ENCODE measurements at regions not wholly inside any gene's neighbourhood (a gene's known extent, or its start where the extent isn't known, plus 50 kb on each side); places are given as distances from the start of the nearest gene placed in this dataset.

DNA sequence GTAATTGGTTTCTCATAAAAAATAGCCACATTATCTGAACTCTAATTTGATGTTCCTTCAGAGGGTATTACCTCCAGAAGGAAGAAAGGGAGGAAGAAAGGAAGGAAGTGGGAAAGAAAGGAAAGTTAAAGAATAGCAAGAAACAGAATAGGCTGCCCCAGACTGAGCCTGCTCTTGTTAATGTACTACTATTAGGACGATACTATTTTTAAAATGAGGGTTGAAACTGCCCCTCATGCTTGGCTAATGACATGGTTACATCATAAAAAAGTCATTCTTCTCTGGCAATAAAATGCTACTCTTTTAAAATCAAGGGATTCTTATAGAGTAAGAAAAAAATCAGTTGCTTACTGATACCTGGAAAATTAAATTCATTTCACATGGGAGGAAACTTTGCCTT lies 253.0 kb downstream of the KTN1 start:
- TF ChIP-seq POLR2A (IDR thresholded peaks at IDR 0.05): no peak
- TF ChIP-seq, protein P1, sequence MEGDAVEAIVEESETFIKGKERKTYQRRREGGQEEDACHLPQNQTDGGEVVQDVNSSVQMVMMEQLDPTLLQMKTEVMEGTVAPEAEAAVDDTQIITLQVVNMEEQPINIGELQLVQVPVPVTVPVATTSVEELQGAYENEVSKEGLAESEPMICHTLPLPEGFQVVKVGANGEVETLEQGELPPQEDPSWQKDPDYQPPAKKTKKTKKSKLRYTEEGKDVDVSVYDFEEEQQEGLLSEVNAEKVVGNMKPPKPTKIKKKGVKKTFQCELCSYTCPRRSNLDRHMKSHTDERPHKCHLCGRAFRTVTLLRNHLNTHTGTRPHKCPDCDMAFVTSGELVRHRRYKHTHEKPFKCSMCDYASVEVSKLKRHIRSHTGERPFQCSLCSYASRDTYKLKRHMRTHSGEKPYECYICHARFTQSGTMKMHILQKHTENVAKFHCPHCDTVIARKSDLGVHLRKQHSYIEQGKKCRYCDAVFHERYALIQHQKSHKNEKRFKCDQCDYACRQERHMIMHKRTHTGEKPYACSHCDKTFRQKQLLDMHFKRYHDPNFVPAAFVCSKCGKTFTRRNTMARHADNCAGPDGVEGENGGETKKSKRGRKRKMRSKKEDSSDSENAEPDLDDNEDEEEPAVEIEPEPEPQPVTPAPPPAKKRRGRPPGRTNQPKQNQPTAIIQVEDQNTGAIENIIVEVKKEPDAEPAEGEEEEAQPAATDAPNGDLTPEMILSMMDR (IDR thresholded peaks at IDR 0.05): no peak

Measured in thyroid gland (tissue), 4 donors.